GM04503 (cell line): ENCODE measurements at regions not wholly inside any gene's neighbourhood (a gene's known extent, or its start where the extent isn't known, plus 50 kb on each side); places are given as distances from the start of the nearest gene placed in this dataset.

Experiments used
- DNase-seq: peaks from one replicate; pipeline ENCODE4 v3.0.0-alpha.2; 2012; ENCODE audit warnings: low read depth

GRCh38 chr12:58190618-58191017, 249.3 kb downstream of the ATP23 start:
- no peak for DNase-seq

- DNase-seq, result no peak
Measured at GRCh38 chr12:58196971-58197370, 255.6 kb downstream of the ATP23 start.

GRCh38 chr12:58202933-58203718, 261.8 kb downstream of the ATP23 start:
- no peak for DNase-seq

GRCh38 chr12:58204071-58204470, 262.7 kb downstream of the ATP23 start:
- DNase-seq, result no peak

- no peak for DNase-seq
Measured at GRCh38 chr12:58206876-58207275, 265.5 kb downstream of the ATP23 start.

- DNase-seq, result no peak
Measured at GRCh38 chr12:58211211-58211610, 269.8 kb downstream of the ATP23 start.

- no peak for DNase-seq
Measured at GRCh38 chr12:58217130-58217529, 275.8 kb downstream of the ATP23 start.

GRCh38 chr12:58224536-58225105, 283.3 kb downstream of the ATP23 start:
- DNase-seq, result no peak

- DNase-seq, result no peak
Measured at GRCh38 chr12:58225203-58225877, 284.0 kb downstream of the ATP23 start.

GRCh38 chr12:58233886-58234285, 292.5 kb downstream of the ATP23 start:
- DNase-seq, result no peak

GRCh38 chr12:58238411-58238810, 297.0 kb downstream of the ATP23 start:
- DNase-seq, result no peak

GRCh38 chr12:58241099-58241498, 299.7 kb downstream of the ATP23 start:
- DNase-seq, result no peak

GRCh38 chr12:58242796-58243630, 301.6 kb downstream of the ATP23 start:
- DNase-seq, result peak; percentile 2

- no peak for DNase-seq
Measured at GRCh38 chr12:58247633-58248032, 306.3 kb downstream of the ATP23 start.

GRCh38 chr12:58248599-58248998, 307.2 kb downstream of the ATP23 start:
- DNase-seq, result no peak

GRCh38 chr12:58249610-58250009, 308.2 kb downstream of the ATP23 start:
- no peak for DNase-seq

GRCh38 chr12:58250077-58250476, 308.7 kb downstream of the ATP23 start:
- DNase-seq, result no peak

GRCh38 chr12:58252914-58253313, 311.5 kb downstream of the ATP23 start:
- no peak for DNase-seq

- no peak for DNase-seq
Measured at GRCh38 chr12:58253663-58254062, 312.3 kb downstream of the ATP23 start.

- no peak for DNase-seq
Measured at GRCh38 chr12:58254463-58255100, 313.2 kb downstream of the ATP23 start.

GRCh38 chr12:58262796-58263195, 321.4 kb downstream of the ATP23 start:
- no peak for DNase-seq

- no peak for DNase-seq
Measured at GRCh38 chr12:58263816-58264215, 322.4 kb downstream of the ATP23 start.
